ENCODE measurements at regions not wholly inside any gene's neighbourhood (a gene's known extent, or its start where the extent isn't known, plus 50 kb on each side); places are given as distances from the start of the nearest gene placed in this dataset.

GRCh38 chr1:30360281-30360680, 363.1 kb downstream of the MATN1 start:
- TF ChIP-seq CTCF (IDR thresholded peaks at IDR 0.05): no peak
- no peak for TF ChIP-seq POLR2A (IDR thresholded peaks at IDR 0.05)
- TF ChIP-seq EP300 (IDR thresholded peaks at IDR 0.05): no peak
